HCT116 (cell line): ENCODE measurements at regions not wholly inside any gene's neighbourhood (a gene's known extent, or its start where the extent isn't known, plus 50 kb on each side); places are given as distances from the start of the nearest gene placed in this dataset.

Experiments
- EGR1 ChIP-seq: IDR thresholded peaks from 2 replicates; pipeline ENCODE4 v1.6.1; 2012; ENCODE audit warnings: low read depth
- EZH2 ChIP-seq: fragments of 200-600 bp; sonication (generic); IDR thresholded peaks from 2 replicates; pipeline ENCODE4 v1.6.1; 2017; ENCODE audit warnings: antibody characterized with exemption, mixed run types

DNA sequence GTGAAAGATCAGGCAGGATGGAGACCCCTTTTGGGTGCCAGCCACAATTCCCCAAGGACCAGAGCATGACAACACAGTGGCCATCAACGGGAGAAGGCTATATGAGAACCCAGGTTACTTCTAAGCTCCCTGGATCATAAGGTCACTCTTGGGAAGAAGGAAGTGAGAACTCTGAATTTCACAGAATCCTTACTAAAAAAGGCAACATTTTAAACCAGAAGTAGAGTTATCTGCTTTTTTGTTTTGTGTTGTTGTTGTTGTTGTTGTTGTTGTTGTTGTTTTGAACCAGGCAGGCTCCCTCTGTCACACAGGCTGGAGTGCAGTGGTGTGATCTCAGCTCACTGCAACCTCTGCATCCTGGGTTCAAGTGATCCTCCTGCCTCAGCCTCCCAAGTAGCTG is 107.4 kb upstream of the TNFAIP3 start:
- TF ChIP-seq EZH2 (no peak), EGR1 (no peak)
